UCSD-AML1 (cell line): ENCODE measurements at regions not wholly inside any gene's neighbourhood (a gene's known extent, or its start where the extent isn't known, plus 50 kb on each side); places are given as distances from the start of the nearest gene placed in this dataset.
"Not testable (repeated sequence)": the region's sequence is repeated elsewhere in the genome, so short reads cannot be mapped to it uniquely, and the experiment has no call there.

Experiments used
- DNase-seq: peaks from one replicate; lab custom pipeline; 2025; ENCODE audit not compliant: unreplicated experiment; lab: John Stamatoyannopoulos, UW

DNA sequence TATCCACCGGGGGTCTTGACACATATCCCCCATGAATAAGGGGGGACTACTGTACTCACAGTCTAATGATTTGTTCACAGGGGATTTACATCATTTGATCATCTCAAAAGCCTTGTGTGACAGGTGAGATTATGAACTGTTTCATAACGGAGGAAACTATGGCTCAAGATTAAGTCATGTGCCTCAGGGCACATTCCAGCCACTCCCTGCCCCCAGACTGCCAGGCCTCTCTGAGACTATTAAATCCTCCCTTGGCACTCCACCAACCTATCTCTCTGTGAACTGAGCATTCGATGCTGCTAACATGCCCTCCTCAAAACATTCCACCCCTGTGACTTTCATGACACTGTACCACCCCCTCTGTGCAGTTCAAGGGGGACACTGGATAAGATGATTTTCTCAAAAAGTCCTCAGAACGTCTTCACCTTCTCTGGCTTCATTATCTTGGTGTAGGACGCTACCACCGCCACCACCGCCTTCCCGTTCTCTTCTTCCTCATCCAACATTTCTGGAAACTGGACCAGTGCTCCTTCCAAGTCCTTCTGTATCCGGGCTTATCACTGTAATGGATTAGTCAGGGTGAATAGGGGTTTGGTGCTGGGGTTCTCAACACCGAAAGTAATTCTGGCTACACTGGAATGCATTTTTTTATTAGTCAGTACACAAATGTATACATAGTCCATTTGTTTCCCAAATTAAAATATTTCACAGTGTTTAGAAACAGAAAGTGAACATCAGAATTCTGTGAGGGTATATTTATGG is 169.6 kb downstream of the KCNS3 start:
- no peak for DNase-seq

DNA sequence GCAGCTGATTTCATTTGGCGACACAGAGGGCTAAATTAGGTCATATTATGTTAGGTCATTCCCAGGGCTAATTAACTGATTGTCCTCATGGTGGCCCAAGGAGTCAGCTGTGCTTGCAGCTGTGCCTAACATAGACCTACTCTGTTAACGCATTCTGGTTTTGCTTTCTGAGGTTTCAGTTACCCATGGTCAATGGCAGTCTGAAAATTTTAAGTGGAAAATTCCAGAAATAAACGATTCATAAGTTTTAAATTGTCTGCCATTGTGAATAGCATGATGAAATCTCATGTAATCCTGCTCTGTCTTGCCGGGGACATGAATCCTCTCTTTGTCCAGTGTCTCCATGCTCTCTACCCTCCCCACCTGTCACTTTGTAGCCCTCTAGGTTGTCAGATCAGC is 168.7 kb downstream of the KCNS3 start:
- DNase-seq, result no peak

DNA sequence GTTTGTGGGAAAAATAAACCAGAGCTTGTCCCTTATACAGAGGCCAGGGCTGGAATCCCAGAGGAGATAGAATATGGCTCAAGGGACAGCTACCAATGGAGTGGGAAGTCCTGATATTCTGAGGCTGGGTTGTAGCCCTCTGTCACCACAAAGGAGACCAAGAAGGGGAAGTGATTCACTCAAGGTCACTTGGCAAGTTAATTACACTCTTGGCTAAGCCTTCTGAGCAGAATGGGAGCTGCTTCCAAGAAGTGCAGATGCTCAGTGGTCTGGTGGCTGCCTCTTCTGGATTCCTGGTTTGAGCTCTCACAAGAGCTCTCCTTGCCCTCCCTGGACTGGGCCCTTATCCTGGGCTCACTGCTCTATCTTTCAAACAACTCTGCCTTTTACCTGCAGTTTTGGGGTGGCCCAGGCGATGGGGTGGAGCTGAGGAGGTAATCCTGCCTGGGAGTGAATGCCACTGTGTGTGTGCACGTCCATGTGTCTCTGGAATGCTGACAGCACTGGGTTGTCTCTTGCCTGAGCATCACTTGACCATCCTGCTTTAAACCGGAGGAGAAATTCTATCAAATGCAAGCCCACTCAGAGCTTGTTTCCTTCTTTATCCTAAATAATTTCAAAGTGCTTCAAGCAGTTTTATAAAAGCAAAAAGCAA is 168.2 kb downstream of the KCNS3 start:
- no peak for DNase-seq

DNA sequence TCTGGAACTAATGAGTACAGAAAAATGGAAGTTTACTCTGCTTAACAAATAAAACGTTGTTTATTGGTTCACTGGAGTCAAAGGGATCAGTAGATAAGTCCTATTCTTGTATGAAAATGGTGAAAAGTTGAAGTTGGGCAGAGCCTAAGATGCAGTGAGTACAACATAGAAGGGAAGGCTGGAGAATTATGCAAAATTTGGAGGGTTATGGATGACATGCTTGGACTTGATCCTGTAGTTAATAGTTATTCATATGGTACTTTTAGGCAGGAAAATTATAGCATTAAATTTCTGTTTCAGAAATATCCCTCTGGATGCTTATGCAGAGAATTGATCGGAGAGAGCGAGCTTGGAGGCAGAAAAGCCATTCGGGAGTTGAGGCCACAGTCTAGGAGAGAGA is 167.6 kb downstream of the KCNS3 start:
- no peak for DNase-seq

DNA sequence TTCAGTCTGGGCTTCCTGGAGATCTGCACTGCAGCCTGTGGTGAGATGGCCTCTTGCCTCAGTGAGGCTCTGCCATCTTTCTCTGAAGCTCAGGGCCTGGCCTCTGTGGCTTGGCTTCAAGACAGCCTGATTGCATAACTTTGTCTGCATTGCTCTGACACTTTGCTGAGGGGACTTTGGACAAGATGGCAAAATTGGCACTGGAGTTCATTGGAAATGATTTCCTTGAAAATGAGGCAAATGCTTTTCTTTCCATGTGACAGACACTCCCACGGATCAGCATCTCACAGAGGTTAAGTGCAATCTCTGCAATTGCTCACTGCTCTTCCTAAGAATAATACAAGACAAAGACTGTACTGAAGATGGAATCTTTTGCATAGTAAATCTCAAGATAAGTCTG is 166.8 kb downstream of the KCNS3 start:
- DNase-seq, result no peak

DNA sequence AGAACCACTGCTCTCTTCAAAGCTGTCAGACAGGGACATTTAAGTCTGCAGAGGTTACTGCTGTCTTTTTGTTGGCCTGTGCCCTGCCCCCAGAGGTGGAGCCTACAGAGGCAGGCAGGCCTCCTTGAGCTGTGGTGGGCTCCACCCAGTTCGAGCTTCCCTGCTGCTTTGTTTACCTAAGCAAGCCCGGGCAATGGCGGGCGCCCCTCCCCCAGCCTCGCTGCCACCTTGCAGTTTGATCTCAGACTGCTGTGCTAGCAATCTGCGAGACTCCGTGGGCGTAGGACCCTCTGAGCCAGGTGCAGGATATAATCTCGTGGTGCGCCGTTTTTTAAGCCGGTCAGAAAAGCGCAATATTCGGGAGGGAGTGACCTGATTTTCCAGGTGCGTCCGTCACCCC is 138.9 kb downstream of the KCNS3 start:
- DNase-seq, result not testable (repeated sequence)

DNA sequence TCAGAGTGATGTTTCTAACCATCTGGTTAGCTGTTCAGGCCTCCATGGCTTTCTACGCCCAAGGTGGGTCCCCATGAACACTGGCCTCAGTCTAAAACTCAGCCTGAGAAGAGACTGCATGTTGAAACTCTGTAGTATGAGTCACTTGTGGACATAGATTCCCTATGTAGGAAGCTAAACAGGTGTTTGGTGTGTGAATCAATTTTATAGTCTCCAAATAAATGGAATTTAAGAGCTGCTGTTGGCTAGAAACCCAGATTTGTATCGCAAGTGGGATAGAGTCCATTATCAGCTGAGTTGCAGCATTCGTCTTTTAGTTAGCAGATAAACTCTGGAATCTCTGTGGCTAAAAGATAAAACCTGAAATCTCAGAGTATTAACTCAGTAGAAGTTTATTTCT is 131.4 kb downstream of the KCNS3 start:
- DNase-seq, result no peak

DNA sequence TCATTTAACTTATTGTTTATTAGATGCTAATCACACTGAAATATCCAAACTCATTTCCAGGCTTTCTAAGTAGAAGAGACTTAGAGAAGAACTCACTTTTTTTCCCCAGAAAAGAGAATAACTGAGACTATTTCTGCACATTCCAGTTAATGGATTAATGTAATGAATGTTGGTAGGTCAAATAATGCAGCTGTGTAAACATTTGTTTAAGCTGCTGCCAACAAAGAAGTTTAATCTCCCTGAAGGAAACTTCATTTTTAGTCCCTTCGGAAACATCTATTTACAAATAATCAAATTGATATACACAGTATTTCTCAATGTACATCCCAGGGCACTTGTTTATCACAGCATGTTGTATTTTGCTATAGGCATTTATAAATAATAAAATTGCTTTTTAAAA is 126.9 kb downstream of the KCNS3 start:
- DNase-seq, result no peak

DNA sequence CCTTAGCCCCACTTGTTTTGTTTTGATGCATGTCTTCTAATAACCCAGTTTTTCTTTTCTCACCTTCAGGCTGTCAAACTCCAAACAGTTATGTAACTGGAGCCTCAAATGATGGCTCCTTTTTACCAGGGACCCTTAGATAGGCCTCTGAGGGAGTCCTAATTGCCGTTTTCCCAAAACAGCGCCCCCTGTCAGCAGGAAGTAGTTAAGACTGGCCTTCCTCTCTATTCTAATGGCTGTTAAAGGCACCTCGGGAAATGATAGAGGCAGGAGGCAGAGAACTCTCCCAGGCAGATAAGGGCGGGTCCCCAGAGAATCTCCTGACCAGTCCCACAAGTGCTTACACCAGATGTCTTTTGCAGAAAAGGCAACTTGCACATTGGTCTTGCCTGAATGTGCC is 123.2 kb downstream of the KCNS3 start:
- no peak for DNase-seq

DNA sequence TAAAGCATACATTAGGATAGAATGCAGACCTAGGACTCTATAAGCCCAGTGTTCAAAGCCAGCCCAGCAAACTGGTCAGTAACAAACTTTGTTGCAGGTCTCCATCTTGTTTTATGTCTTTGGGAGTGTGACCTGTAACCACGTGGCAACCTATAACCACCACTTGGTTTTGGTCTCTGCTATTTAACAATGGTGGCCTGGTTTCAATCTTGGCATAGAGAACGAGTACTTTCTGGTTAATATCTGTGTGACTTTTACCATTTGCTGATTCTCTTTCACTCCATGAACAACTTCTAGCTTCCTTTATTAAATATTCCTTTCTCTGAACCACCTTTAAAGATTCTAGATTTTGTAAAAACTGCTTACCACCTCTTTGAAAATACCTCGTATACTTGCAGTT is 118.5 kb downstream of the KCNS3 start:
- no peak for DNase-seq

DNA sequence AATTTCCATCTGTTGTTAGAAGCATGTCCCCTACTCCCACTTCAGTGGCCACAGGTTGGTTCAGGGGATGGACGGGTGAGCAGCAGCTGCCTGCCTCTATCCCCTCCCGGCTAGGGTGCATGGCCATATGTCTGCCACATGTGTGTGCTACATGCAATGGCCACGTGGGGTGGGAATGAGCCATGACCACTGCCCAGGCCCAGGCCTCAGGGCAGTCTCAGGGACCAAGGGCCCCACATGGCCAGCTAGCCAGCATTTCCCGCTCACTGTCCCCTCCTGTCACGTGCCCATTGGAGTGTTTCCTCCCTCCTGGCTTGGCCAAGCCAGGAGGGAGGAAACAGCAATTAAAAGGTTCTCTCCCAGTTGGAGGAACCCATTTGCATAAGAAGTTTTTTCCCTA is 117.1 kb downstream of the KCNS3 start:
- DNase-seq, result no peak
